Endodermal cell (in vitro differentiated cells): ENCODE measurements at regions not wholly inside any gene's neighbourhood (a gene's known extent, or its start where the extent isn't known, plus 50 kb on each side); places are given as distances from the start of the nearest gene placed in this dataset.

Experiments used
- DNase-seq: peaks from one replicate; pipeline ENCODE4 v3.0.0-alpha.2; 2017
- H3K27ac ChIP-seq: 2 replicates; pipeline ENCODE4 v1.5.1; 2013; ENCODE audit warnings: mild to moderate bottlenecking, low read depth, low read length, moderate library complexity
- H3K27me3 ChIP-seq: 2 replicates; pipeline ENCODE4 v1.6.1; 2013; ENCODE audit warnings: mild to moderate bottlenecking, low read length, moderate library complexity; ENCODE audit not compliant: insufficient read depth, control insufficient read depth, poor library complexity, severe bottlenecking
- H3K36me3 ChIP-seq: 2 replicates; pipeline ENCODE4 v1.7.0; 2013; ENCODE audit warnings: mild to moderate bottlenecking, low read length, moderate library complexity; ENCODE audit not compliant: control insufficient read depth, insufficient read depth
- H3K4me1 ChIP-seq: one replicate; pipeline ENCODE4 v1.7.0; 2013; ENCODE audit warnings: low read length; ENCODE audit not compliant: control insufficient read depth, insufficient read depth
- H3K4me3 ChIP-seq: 2 replicates; pipeline ENCODE4 v1.5.1; 2013; ENCODE audit warnings: mild to moderate bottlenecking, low read length, moderate library complexity
- H3K9ac ChIP-seq: 2 replicates; pipeline ENCODE4 v1.6.1; 2013; ENCODE audit warnings: mild to moderate bottlenecking, low read length, moderate library complexity; ENCODE audit not compliant: poor library complexity, severe bottlenecking; ENCODE audit errors: extremely low read depth
- H3K9me3 ChIP-seq: 2 replicates; pipeline ENCODE4 v1.6.1; 2013; ENCODE audit warnings: mild to moderate bottlenecking, low read length, moderate library complexity; ENCODE audit not compliant: control insufficient read depth
- H3K27ac Mint-ChIP-seq: 2 replicates; pipeline ENCODE4 v1.8.0; 2020; ENCODE audit warnings: mixed read lengths
- H3K27me3 Mint-ChIP-seq: 2 replicates; pipeline ENCODE4 v1.8.0; 2021; ENCODE audit warnings: mild to moderate bottlenecking, mixed read lengths; ENCODE audit not compliant: insufficient read depth
- H3K36me3 Mint-ChIP-seq: 2 replicates; pipeline ENCODE4 v1.8.0; 2020; ENCODE audit warnings: low read depth, mixed read lengths
- H3K4me1 Mint-ChIP-seq: 2 replicates; pipeline ENCODE4 v1.8.0; 2020; ENCODE audit warnings: mixed read lengths
- H3K4me3 Mint-ChIP-seq: 2 replicates; pipeline ENCODE4 v1.8.0; 2020; ENCODE audit warnings: mild to moderate bottlenecking, moderate library complexity, mixed read lengths
- H3K9me3 Mint-ChIP-seq: 2 replicates; pipeline ENCODE4 v1.8.0; 2020; ENCODE audit warnings: mild to moderate bottlenecking, mixed read lengths
- CTCF ChIP-seq: fragments of 200-600 bp; sonication (generic); conservative IDR thresholded peaks from 2 replicates; pipeline ENCODE4 v1.5.0; 2021; ENCODE audit warnings: antibody characterized with exemption, mild to moderate bottlenecking
- WGBS, 2 experiments: methylation state at CpG; one replicate each; pipeline versions ENCODE4 v1.1.5 to v1.1.7; 2013; ENCODE audit warnings: missing lambda C conversion rate in 2 of 2, mixed read lengths in 1 of 2; ENCODE audit not compliant: insufficient coverage in 1 of 2, insufficient read length in 1 of 2; 5-methylcytosine and 5-hydroxymethylcytosine counted together

GRCh38 chr11:50170115-50170514, 137.4 kb downstream of the OR4C45 start:
- DNase-seq: no peak
- H3K36me3 Mint-ChIP-seq: no peaks in the 10 kb centered on the region
- Histone ChIP-seq H3K4me3 (no peak overlapping the region), H3K27me3 (no peaks in the 10 kb centered on the region), H3K36me3 (no peaks in the 10 kb centered on the region), H3K9me3 (peaks cover 79% of the 10 kb centered on the region), H3K9ac (no peak overlapping the region), H3K27ac (no peak overlapping the region), H3K4me1 (no peaks in the 10 kb centered on the region)
- peaks cover 88% of the 10 kb centered on the region for H3K9me3 Mint-ChIP-seq
- H3K4me3 Mint-ChIP-seq: no peak overlapping the region
- H3K27me3 Mint-ChIP-seq: no peaks in the 10 kb centered on the region
- 84 to 92% methylated on average over 5 to 17 of the region's 17 CpGs for WGBS, 2 experiments
- no peak for TF ChIP-seq CTCF
- H3K4me1 Mint-ChIP-seq: no peaks in the 10 kb centered on the region
- no peak overlapping the region for H3K27ac Mint-ChIP-seq

- no peaks in the 10 kb centered on the region for H3K4me1 ChIP-seq
- H3K9ac ChIP-seq: no peak overlapping the region
- Mint-ChIP-seq H3K36me3 (no peaks in the 10 kb centered on the region), H3K4me1 (no peaks in the 10 kb centered on the region), H3K27me3 (no peaks in the 10 kb centered on the region), H3K4me3 (no peak overlapping the region), H3K27ac (no peak overlapping the region), H3K9me3 (peaks cover 65% of the 10 kb centered on the region)
- no peak overlapping the region for H3K4me3 ChIP-seq
- TF ChIP-seq CTCF: no peak
- H3K9me3 ChIP-seq: peaks cover 57% of the 10 kb centered on the region
- no peaks in the 10 kb centered on the region for H3K27me3 ChIP-seq
- no peak for DNase-seq
- H3K27ac ChIP-seq: no peak overlapping the region
- H3K36me3 ChIP-seq: no peaks in the 10 kb centered on the region
Measured at GRCh38 chr11:50174189-50174588, 141.5 kb downstream of the OR4C45 start.

- Mint-ChIP-seq H3K27me3 (no peaks in the 10 kb centered on the region), H3K4me3 (no peak overlapping the region), H3K4me1 (no peaks in the 10 kb centered on the region), H3K36me3 (no peaks in the 10 kb centered on the region), H3K27ac (no peak overlapping the region), H3K9me3 (peaks cover 61% of the 10 kb centered on the region)
- no peaks in the 10 kb centered on the region for H3K36me3 ChIP-seq
- 60% methylated on average over 1 of the region's 1 CpG; no CpG with 5 or more reads in 1 of the 2 experiments for WGBS, 2 experiments
- H3K27ac ChIP-seq: no peak overlapping the region
- no peak for DNase-seq
- TF ChIP-seq CTCF: no peak
- no peak overlapping the region for H3K9ac ChIP-seq
- H3K4me1 ChIP-seq: no peaks in the 10 kb centered on the region
- H3K4me3 ChIP-seq: no peak overlapping the region
- no peaks in the 10 kb centered on the region for H3K27me3 ChIP-seq
- peaks cover 49% of the 10 kb centered on the region for H3K9me3 ChIP-seq
Measured at GRCh38 chr11:50174975-50175374, 142.3 kb downstream of the OR4C45 start.
